Left lobe of liver (tissue), 2 donors: ENCODE measurements at regions not wholly inside any gene's neighbourhood (a gene's known extent, or its start where the extent isn't known, plus 50 kb on each side); places are given as distances from the start of the nearest gene placed in this dataset.
"Not testable (repeated sequence)": the region's sequence is repeated elsewhere in the genome, so short reads cannot be mapped to it uniquely, and the experiment has no call there.

Source experiments
- ATAC-seq: fragments of 200-7000 bp; cut with Tn5 transposase; one replicate; pipeline ENCODE4 v1.9.1; 2020; ENCODE audit warnings: mild to moderate bottlenecking, moderate library complexity
- DNase-seq: peaks from one replicate; pipeline ENCODE4 v3.0.0-alpha.2; 2020; ENCODE audit warnings: low spot score
- donor health status: DM: no; HTN: no; CAD: no; lungs with moderate emphysema.
- donor health status: DM: no; HTN: yes; CAD: no.

DNA sequence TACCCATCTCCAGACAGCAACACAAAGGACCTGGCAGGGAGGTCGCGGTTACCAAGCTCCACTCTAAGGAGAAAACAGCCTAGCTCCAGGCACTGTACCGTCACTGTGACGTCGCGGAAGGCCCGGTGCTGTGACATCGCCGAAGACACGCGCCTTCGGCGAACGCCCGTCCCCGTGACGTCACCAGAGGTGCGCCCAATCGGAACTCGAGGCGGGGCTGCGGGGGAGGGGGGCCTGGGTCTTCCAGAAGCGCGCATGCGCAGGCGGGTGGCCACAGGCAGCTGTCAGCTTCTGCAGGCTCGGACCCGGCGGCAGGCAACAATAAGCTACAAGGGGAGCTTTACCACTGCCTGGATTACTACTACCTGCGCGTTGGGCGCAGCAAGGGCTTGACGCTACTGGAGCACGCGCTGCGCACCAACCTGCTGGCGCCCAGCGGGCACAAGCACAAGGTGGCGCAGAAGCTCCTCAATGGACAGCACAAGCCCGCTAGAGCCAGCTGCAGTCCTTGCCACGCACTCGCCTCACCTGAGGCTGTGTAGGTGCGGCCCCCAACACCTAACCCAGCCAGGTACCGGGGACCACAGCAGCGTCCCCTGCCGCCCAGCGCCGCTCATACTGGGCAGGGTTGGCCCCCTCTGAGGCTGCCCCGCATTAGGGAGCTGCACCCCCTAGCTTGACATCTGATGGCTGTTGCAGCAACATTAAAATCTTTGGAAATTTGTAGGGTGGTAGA lies 208.4 kb downstream of the TPST1 start:
- ATAC-seq (peak; percentile 95), DNase-seq (peak; percentile 88)

DNA sequence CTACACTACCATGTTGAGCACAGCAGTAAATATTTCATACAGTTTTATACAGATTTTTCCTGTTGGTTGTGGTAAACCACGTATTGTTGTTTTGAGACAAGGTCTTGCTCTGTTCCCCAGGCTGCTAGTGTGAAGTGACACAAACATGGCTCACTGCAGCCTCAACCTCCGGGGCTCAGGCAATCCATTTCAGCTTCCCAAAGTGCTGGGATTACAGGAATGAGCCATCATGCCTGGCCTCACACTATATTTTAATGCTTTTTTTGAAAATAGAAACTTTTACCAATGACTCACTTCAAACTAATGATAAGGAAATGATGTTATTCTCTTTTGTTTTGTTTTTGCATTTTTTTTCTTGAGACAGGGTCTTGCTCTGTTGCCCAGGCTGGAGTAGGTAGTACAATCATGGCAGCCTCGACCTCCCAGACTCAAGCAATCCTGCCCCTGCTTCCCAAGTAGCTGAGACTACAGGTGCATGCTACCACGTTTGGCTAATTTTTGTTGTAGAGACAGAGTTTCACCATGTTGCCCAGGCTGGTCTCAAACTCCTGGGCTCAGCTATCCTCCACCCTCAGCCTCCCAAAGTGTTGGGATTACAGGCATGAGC lies 210.6 kb downstream of the TPST1 start:
- DNase-seq, result no peak
- no peak for ATAC-seq

- DNase-seq, result no peak
- no peak for ATAC-seq
Measured at GRCh38 chr7:66418537-66418936, 210.1 kb upstream of the KCTD7 start.

DNA sequence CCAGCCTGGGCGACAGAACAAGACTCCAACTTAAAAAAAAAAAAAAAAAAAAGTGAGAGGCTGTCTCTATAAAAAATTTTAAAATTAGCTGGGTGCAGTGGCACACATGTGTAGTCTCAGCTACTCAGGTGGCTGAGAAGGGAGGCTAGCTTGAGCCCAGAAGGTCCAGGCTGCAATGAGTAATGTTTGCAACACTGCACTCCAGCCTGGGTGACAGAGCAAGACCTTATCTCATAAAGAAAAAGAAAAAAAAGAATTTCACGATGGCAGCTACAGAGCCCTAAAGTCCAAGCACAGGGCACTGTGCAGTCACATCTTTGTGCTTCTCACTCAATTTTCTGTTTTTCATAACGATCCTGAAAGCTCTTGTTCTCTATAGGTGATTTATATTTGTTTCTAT lies 209.5 kb upstream of the KCTD7 start:
- no peak for ATAC-seq
- DNase-seq, result no peak

- ATAC-seq (no peak), DNase-seq (no peak)
Measured at GRCh38 chr7:66421830-66422475, 206.7 kb upstream of the KCTD7 start.

GRCh38 chr7:66423729-66424128 lies 205.0 kb upstream of the KCTD7 start:
- DNase-seq (no peak), ATAC-seq (no peak)

DNA sequence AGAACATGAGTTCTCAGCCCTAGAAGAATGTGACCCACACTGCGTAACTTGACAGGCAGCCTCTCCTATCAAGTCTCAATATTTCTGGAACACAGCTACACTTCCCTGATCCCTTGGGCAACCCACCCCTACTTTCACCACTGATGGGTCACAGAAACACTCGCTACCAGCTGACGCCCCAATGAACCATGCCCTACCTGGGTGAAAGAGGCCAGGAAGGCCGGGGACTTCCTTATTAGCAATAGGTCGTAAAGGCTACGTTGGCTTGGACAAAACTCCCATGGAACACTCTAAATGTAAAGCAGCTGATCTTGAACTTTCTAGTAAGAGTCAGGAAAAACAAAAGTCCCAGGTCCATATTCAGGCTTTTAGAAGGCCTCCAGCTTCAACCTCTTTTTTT lies 202.3 kb upstream of the KCTD7 start:
- DNase-seq, result no peak
- ATAC-seq, result no peak

DNA sequence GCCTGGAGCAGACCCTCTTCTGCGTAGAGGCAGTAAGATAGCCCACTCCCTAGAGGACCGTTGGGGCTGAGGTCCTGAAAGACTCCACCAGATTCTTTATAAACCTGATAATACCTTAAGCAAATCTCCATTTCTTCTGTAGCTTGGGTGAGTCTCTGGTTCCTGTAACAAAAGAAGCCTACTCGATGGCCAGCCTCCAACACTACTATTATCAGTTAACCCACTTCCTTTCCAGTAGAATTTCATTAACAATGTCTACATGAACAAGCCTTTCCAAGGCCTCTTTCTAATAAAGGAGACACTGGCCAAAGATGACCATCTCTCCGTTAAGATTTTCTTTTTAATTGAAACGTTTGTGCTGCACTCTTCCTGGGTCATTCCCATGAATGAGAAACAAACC lies 201.7 kb upstream of the KCTD7 start:
- ATAC-seq (no peak), DNase-seq (no peak)

- ATAC-seq, result no peak
- DNase-seq, result no peak
Measured at GRCh38 chr7:66427956-66428355, 200.7 kb upstream of the KCTD7 start.

- DNase-seq, result no peak
- ATAC-seq, result peak; percentile 12
Measured at GRCh38 chr7:66429498-66430163, 199.1 kb upstream of the KCTD7 start.

GRCh38 chr7:66430164-66430545 lies 198.5 kb upstream of the KCTD7 start:
- DNase-seq, result no peak

GRCh38 chr7:66438703-66439405 lies 189.8 kb upstream of the KCTD7 start:
- ATAC-seq, result peak; percentile 43

More at GRCh38 chr7:66430164-66430545, 198.5 kb upstream of the KCTD7 start:
- peak; percentile 95 for ATAC-seq

GRCh38 chr7:66442385-66442784 lies 186.3 kb upstream of the KCTD7 start:
- ATAC-seq (peak; percentile 62), DNase-seq (no peak)

More at GRCh38 chr7:66438703-66439405, 189.8 kb upstream of the KCTD7 start:
- DNase-seq, result not testable (repeated sequence)

GRCh38 chr7:66443946-66444345 lies 184.7 kb upstream of the KCTD7 start:
- DNase-seq, result no peak
- ATAC-seq, result no peak

DNA sequence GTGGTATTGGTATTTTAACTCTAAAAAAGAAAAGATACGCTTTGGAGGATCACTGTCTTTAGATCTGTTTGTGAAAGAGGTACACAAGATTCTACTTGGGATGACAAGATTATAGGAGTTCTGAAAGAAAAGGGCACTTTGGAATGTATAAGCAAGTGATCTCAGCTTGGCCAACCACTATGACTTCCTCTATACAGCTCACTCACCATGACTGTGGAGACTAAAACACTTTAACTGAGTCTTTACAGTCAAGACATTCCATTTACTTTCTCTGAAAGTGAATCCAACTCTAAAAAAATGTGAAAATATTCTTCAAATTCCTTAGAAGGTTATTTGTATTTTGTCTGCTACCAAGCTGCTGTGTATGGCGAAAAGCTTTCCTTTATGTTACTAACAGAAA lies 181.7 kb upstream of the KCTD7 start:
- not testable (repeated sequence) for ATAC-seq, DNase-seq

DNA sequence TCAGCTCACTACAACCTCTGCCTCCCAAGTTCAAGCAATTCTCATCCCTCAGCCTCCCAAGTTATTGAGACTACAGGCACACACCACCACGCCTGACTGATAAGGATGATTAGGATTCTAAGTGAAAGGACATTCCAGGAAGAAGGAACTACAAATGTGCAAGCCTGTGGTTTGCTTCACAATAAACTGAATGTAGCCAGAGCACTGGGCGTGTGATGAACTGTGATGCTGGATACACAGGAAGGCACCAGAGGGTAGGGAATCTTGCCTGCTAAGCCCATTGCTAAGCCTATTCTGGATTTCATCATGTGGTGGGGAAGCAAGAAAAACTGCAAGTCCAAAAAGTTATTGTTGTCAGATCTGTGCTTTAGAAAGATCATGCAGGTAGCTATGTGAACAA lies 177.9 kb upstream of the KCTD7 start:
- DNase-seq, ATAC-seq: not testable (repeated sequence)

DNA sequence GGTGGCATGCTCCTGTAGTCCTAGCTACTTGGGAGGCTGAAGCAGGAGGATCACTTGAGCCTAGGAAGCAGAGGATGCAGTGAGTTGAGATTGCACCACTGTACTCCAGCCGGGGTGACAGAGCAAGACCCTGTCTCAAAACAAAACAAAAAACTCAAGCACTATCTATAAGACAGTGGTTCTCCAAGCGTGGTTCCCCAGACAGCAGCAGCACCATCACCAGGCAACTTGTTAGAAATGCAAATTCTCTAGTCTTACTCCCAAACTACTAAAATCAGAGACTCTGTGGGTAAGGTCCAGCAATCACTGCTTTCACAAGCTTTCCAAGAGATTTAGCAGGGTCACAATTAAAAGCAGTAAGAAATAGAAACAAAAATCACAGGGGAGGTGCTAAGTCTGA lies 177.0 kb upstream of the KCTD7 start:
- ATAC-seq, result peak; percentile 4
- not testable (repeated sequence) for DNase-seq

- ATAC-seq, result peak; percentile 55
- no peak for DNase-seq
Measured at GRCh38 chr7:66452165-66452564, 176.5 kb upstream of the KCTD7 start.

DNA sequence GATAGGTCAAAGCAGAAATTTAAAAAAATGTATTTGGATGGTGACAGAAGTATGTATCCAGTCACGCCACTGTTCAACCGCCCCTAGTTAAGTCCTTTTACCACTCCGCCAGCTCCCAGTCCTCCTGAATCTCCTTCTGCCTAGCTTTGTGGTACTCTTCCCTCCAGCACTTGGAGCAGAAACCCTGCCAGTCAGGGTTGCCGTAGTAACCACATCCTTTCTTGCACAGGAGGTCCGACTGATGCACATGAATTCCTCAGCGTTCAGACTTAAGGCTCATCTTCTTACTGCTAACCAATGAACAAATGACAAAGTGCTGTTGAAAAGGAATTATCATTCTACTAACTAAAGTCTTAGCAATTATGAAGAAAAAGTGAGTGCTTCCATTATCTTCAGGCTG lies 175.3 kb upstream of the KCTD7 start:
- DNase-seq, result no peak
- ATAC-seq, result no peak

GRCh38 chr7:66454600-66455225 lies 174.0 kb upstream of the KCTD7 start:
- DNase-seq, result no peak
- ATAC-seq, result peak; percentile 65
